NCI-H82 treated with DMSO at 0.1 percent for 48 hours (cell line): ENCODE measurements at regions not wholly inside any gene's neighbourhood (a gene's known extent, or its start where the extent isn't known, plus 50 kb on each side); places are given as distances from the start of the nearest gene placed in this dataset.

Experiments used
- DNase-seq: peaks from one replicate; lab custom pipeline; 2025; ENCODE audit not compliant: unreplicated experiment; lab: John Stamatoyannopoulos, UW

- no peak for DNase-seq
Observed at GRCh38 chr11:134821422-134821821, 409.4 kb upstream of the B3GAT1 start.

GRCh38 chr11:134819041-134819440 lies 407.0 kb upstream of the B3GAT1 start:
- no peak for DNase-seq

GRCh38 chr11:134818516-134818915 lies 406.5 kb upstream of the B3GAT1 start:
- DNase-seq: no peak

- DNase-seq: no peak
Observed at GRCh38 chr11:134815404-134815803, 403.4 kb upstream of the B3GAT1 start.

- DNase-seq: no peak
Observed at GRCh38 chr11:134807997-134808396, 396.0 kb upstream of the B3GAT1 start.

- DNase-seq: no peak
Observed at GRCh38 chr11:134802598-134802997, 390.6 kb upstream of the B3GAT1 start.

- no peak for DNase-seq
Observed at GRCh38 chr11:134802116-134802515, 390.1 kb upstream of the B3GAT1 start.

GRCh38 chr11:134801570-134801969 lies 389.5 kb upstream of the B3GAT1 start:
- DNase-seq: no peak

GRCh38 chr11:134800826-134801225 lies 388.8 kb upstream of the B3GAT1 start:
- DNase-seq: no peak

- no peak for DNase-seq
Observed at GRCh38 chr11:134800130-134800529, 388.1 kb upstream of the B3GAT1 start.

- DNase-seq: no peak
Observed at GRCh38 chr11:134799386-134799785, 387.3 kb upstream of the B3GAT1 start.

GRCh38 chr11:134797411-134798089 lies 385.5 kb upstream of the B3GAT1 start:
- DNase-seq: no peak

GRCh38 chr11:134795017-134795416 lies 383.0 kb upstream of the B3GAT1 start:
- no peak for DNase-seq

- no peak for DNase-seq
Observed at GRCh38 chr11:134794192-134794591, 382.1 kb upstream of the B3GAT1 start.

GRCh38 chr11:134792677-134793076 lies 380.6 kb upstream of the B3GAT1 start:
- no peak for DNase-seq

GRCh38 chr11:134792044-134792443 lies 380.0 kb upstream of the B3GAT1 start:
- DNase-seq: no peak

GRCh38 chr11:134791102-134791501 lies 379.1 kb upstream of the B3GAT1 start:
- no peak for DNase-seq

- no peak for DNase-seq
Observed at GRCh38 chr11:134789104-134789503, 377.1 kb upstream of the B3GAT1 start.

GRCh38 chr11:134786636-134787035 lies 374.6 kb upstream of the B3GAT1 start:
- no peak for DNase-seq

- no peak for DNase-seq
Observed at GRCh38 chr11:134785660-134786284, 373.7 kb upstream of the B3GAT1 start.

- no peak for DNase-seq
Observed at GRCh38 chr11:134785059-134785458, 373.0 kb upstream of the B3GAT1 start.

- DNase-seq: no peak
Observed at GRCh38 chr11:134784568-134784967, 372.5 kb upstream of the B3GAT1 start.

- no peak for DNase-seq
Observed at GRCh38 chr11:134784046-134784445, 372.0 kb upstream of the B3GAT1 start.
